PC-3 (cell line): ENCODE measurements at regions not wholly inside any gene's neighbourhood (a gene's known extent, or its start where the extent isn't known, plus 50 kb on each side); places are given as distances from the start of the nearest gene placed in this dataset.

ENCODE experiments used
- EZH2 ChIP-seq: fragments of 300-600 bp; sonication (generic); IDR thresholded peaks from one replicate; pipeline ENCODE4 v1.6.1; 2017; ENCODE audit warnings: antibody characterized with exemption, mild to moderate bottlenecking, low read length; ENCODE audit not compliant: unreplicated experiment
- TF ChIP-seq, protein P1 (sequence below): fragments of 300-600 bp; sonication (generic); conservative IDR thresholded peaks from 2 replicates; pipeline ENCODE4 v1.5.1; 2017; ENCODE audit warnings: antibody characterized with exemption, low read depth, mild to moderate bottlenecking, low read length

DNA sequence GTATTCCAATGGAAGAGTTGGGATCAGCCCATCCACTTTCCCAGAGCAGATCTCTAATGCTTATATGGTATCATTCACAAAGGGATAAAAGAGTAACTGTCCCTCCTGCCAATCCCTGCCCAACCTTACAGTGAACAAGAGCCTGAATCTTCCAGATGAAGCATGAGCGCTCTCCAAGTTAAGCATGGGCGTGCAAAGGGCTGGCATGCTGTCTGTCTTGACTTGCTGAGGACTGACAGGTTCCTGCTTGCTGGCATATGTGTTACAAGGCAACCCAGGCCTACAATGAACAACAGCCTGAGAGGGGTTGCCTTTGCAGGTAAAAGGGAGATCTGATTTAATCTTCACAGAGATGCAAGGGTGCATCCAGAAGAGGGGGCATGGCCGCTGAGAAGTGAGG, 155.6 kb upstream of the SOD1 start:
- TF ChIP-seq, protein P1, sequence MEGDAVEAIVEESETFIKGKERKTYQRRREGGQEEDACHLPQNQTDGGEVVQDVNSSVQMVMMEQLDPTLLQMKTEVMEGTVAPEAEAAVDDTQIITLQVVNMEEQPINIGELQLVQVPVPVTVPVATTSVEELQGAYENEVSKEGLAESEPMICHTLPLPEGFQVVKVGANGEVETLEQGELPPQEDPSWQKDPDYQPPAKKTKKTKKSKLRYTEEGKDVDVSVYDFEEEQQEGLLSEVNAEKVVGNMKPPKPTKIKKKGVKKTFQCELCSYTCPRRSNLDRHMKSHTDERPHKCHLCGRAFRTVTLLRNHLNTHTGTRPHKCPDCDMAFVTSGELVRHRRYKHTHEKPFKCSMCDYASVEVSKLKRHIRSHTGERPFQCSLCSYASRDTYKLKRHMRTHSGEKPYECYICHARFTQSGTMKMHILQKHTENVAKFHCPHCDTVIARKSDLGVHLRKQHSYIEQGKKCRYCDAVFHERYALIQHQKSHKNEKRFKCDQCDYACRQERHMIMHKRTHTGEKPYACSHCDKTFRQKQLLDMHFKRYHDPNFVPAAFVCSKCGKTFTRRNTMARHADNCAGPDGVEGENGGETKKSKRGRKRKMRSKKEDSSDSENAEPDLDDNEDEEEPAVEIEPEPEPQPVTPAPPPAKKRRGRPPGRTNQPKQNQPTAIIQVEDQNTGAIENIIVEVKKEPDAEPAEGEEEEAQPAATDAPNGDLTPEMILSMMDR: no peak
- TF ChIP-seq EZH2: no peak
